Right lobe of liver (tissue), 6 donors: ENCODE measurements at regions not wholly inside any gene's neighbourhood (a gene's known extent, or its start where the extent isn't known, plus 50 kb on each side); places are given as distances from the start of the nearest gene placed in this dataset.

ENCODE experiments used
- ATAC-seq, 4 donors: fragments of 200-7000 bp; cut with Tn5 transposase; one replicate each; pipeline ENCODE4 v1.9.1; 2020; ENCODE audit warnings: mild to moderate bottlenecking in 4 of 4, moderate library complexity in 4 of 4
- DNase-seq, 3 donors: peaks; one replicate each; pipeline ENCODE4 v3.0.0-alpha.2; 2020
- H3K27ac ChIP-seq, 3 donors: fragments of 200-600 bp; one replicate each; pipeline ENCODE4 v1.8.0; 2022
- H3K27me3 ChIP-seq, 2 donors: fragments of 200-600 bp; one replicate each; pipeline ENCODE4 v1.8.0; 2022
- H3K36me3 ChIP-seq, 4 donors: fragments of 200-600 bp; sonication (generic) in 1 of 4; one replicate each; pipeline versions ENCODE4 v1.5.1 to v1.8.0; 2017 to 2022; ENCODE audit warnings: control low read depth in 1 of 4
- H3K4me1 ChIP-seq, 4 donors: fragments of 200-600 bp; sonication (generic) in 1 of 4; one replicate each; pipeline versions ENCODE4 v1.5.1 to v1.8.0; 2017 to 2022; ENCODE audit warnings: control low read depth in 1 of 4
- H3K4me3 ChIP-seq, 3 donors: fragments of 200-600 bp; one replicate each; pipeline ENCODE4 v1.8.0; 2022
- H3K9me3 ChIP-seq, 4 donors: fragments of 200-600 bp; sonication (generic) in 1 of 4; one replicate each; pipeline versions ENCODE4 v1.5.1 to v1.8.0; 2017 to 2022; ENCODE audit warnings: control low read depth in 1 of 4
- CTCF ChIP-seq, 4 donors: fragments of 200-600 bp in 3 of 4; fragments of 450-650 bp in 1 of 4; IDR thresholded peaks; one replicate each; pipeline versions ENCODE4 v1.5.1 to v1.8.0; 2016 to 2022; ENCODE audit warnings: antibody characterized with exemption in 4 of 4, mild to moderate bottlenecking in 2 of 4
- POLR2A ChIP-seq: fragments of 450-650 bp; IDR thresholded peaks from one replicate; pipeline ENCODE4 v1.6.1; 2017; ENCODE audit warnings: antibody characterized with exemption, mild to moderate bottlenecking
- WGBS: methylation state at CpG from one replicate; pipeline ENCODE4 v1.1.6; 2018; ENCODE audit warnings: low coverage, low lambda C conversion rate; ENCODE audit not compliant: insufficient coverage; ENCODE audit errors: missing lambda C conversion rate; 5-methylcytosine and 5-hydroxymethylcytosine counted together
- intact Hi-C, 2 donors: fragments of 100-400 bp; cut with DNase I; formaldehyde crosslinking; loops; one replicate each; pipeline versions ENCODE4 v1.11.2 to v1.14.1; 2022
- donor health status: DM: no; HTN: yes; CAD: no.
- donor health status: DM: no; HTN: no; CAD: no.
- donor health status: DM: no; HTN: no; CAD: no.
- donor health status: DM: no; HTN: yes; CAD: no.
- donor health status: DM: no; HTN: yes; CAD: no.

GRCh38 chr1:208909011-208909984, 665.1 kb upstream of the PLXNA2 start:
- intact Hi-C loops = no loop called here
- no peak for DNase-seq
- H3K27me3 ChIP-seq = no peaks in the 10 kb centered on the region
- WGBS = 39% methylated on average over 8 of the region's 8 CpGs
- H3K36me3 ChIP-seq = no peaks in the 10 kb centered on the region
- no peaks in the 10 kb centered on the region for H3K4me1 ChIP-seq
- no peak overlapping the region for H3K4me3 ChIP-seq
- TF ChIP-seq POLR2A = no peak
- TF ChIP-seq CTCF (IDR thresholded peaks at IDR 0.05) = no peak
- no peak overlapping the region for H3K27ac ChIP-seq
- H3K9me3 ChIP-seq = no peaks in the 10 kb centered on the region
- no peak for ATAC-seq

GRCh38 chr1:208910161-208910560, 666.0 kb upstream of the PLXNA2 start:
- no peak for ATAC-seq
- no peaks in the 10 kb centered on the region for H3K27me3 ChIP-seq
- TF ChIP-seq POLR2A (no peak), CTCF (IDR thresholded peaks at IDR 0.05) (no peak)
- H3K9me3 ChIP-seq = no peaks in the 10 kb centered on the region
- H3K36me3 ChIP-seq = no peaks in the 10 kb centered on the region
- no peak overlapping the region for H3K4me3 ChIP-seq
- H3K27ac ChIP-seq = no peak overlapping the region
- DNase-seq = no peak
- H3K4me1 ChIP-seq = no peaks in the 10 kb centered on the region
- intact Hi-C loops = no loop called here

- no peak for TF ChIP-seq CTCF (IDR thresholded peaks at IDR 0.05)
- TF ChIP-seq POLR2A = no peak
- Histone ChIP-seq H3K4me1 (no peaks in the 10 kb centered on the region), H3K36me3 (no peaks in the 10 kb centered on the region), H3K4me3 (no peak overlapping the region), H3K27ac (no peak overlapping the region), H3K9me3 (no peaks in the 10 kb centered on the region), H3K27me3 (no peaks in the 10 kb centered on the region)
- intact Hi-C loops = no loop called here
- ATAC-seq = no peak
- 35% methylated on average over 5 of the region's 5 CpGs for WGBS
- no peak for DNase-seq
These were observed 666.2 kb upstream of the CAMK1G start for GRCh38 chr1:208917281-208917680.

- H3K27me3 ChIP-seq = no peaks in the 10 kb centered on the region
- no peak for DNase-seq
- H3K4me1 ChIP-seq = no peaks in the 10 kb centered on the region
- WGBS = 43% methylated on average over 3 of the region's 3 CpGs
- no peak overlapping the region for H3K4me3 ChIP-seq
- intact Hi-C loops = no loop called here
- no peak overlapping the region for H3K27ac ChIP-seq
- TF ChIP-seq POLR2A (no peak), CTCF (IDR thresholded peaks at IDR 0.05) (no peak)
- H3K36me3 ChIP-seq = no peaks in the 10 kb centered on the region
- no peak for ATAC-seq
- no peaks in the 10 kb centered on the region for H3K9me3 ChIP-seq
These were observed 665.8 kb upstream of the CAMK1G start for GRCh38 chr1:208917723-208918122.
